Endodermal cell (in vitro differentiated cells): ENCODE measurements at regions not wholly inside any gene's neighbourhood (a gene's known extent, or its start where the extent isn't known, plus 50 kb on each side); places are given as distances from the start of the nearest gene placed in this dataset.

Experiments
- DNase-seq: peaks from one replicate; pipeline ENCODE4 v3.0.0-alpha.2; 2017
- H3K27ac ChIP-seq: 2 replicates; pipeline ENCODE4 v1.5.1; 2013; ENCODE audit warnings: mild to moderate bottlenecking, low read depth, low read length, moderate library complexity
- H3K27me3 ChIP-seq: 2 replicates; pipeline ENCODE4 v1.6.1; 2013; ENCODE audit warnings: mild to moderate bottlenecking, low read length, moderate library complexity; ENCODE audit not compliant: insufficient read depth, control insufficient read depth, poor library complexity, severe bottlenecking
- H3K36me3 ChIP-seq: 2 replicates; pipeline ENCODE4 v1.7.0; 2013; ENCODE audit warnings: mild to moderate bottlenecking, low read length, moderate library complexity; ENCODE audit not compliant: control insufficient read depth, insufficient read depth
- H3K4me1 ChIP-seq: one replicate; pipeline ENCODE4 v1.7.0; 2013; ENCODE audit warnings: low read length; ENCODE audit not compliant: control insufficient read depth, insufficient read depth
- H3K4me3 ChIP-seq: 2 replicates; pipeline ENCODE4 v1.5.1; 2013; ENCODE audit warnings: mild to moderate bottlenecking, low read length, moderate library complexity
- H3K9ac ChIP-seq: 2 replicates; pipeline ENCODE4 v1.6.1; 2013; ENCODE audit warnings: mild to moderate bottlenecking, low read length, moderate library complexity; ENCODE audit not compliant: poor library complexity, severe bottlenecking; ENCODE audit errors: extremely low read depth
- H3K9me3 ChIP-seq: 2 replicates; pipeline ENCODE4 v1.6.1; 2013; ENCODE audit warnings: mild to moderate bottlenecking, low read length, moderate library complexity; ENCODE audit not compliant: control insufficient read depth
- H3K27ac Mint-ChIP-seq: 2 replicates; pipeline ENCODE4 v1.8.0; 2020; ENCODE audit warnings: mixed read lengths
- H3K27me3 Mint-ChIP-seq: 2 replicates; pipeline ENCODE4 v1.8.0; 2021; ENCODE audit warnings: mild to moderate bottlenecking, mixed read lengths; ENCODE audit not compliant: insufficient read depth
- H3K36me3 Mint-ChIP-seq: 2 replicates; pipeline ENCODE4 v1.8.0; 2020; ENCODE audit warnings: low read depth, mixed read lengths
- H3K4me1 Mint-ChIP-seq: 2 replicates; pipeline ENCODE4 v1.8.0; 2020; ENCODE audit warnings: mixed read lengths
- H3K4me3 Mint-ChIP-seq: 2 replicates; pipeline ENCODE4 v1.8.0; 2020; ENCODE audit warnings: mild to moderate bottlenecking, moderate library complexity, mixed read lengths
- H3K9me3 Mint-ChIP-seq: 2 replicates; pipeline ENCODE4 v1.8.0; 2020; ENCODE audit warnings: mild to moderate bottlenecking, mixed read lengths
- CTCF ChIP-seq: fragments of 200-600 bp; sonication (generic); conservative IDR thresholded peaks from 2 replicates; pipeline ENCODE4 v1.5.0; 2021; ENCODE audit warnings: antibody characterized with exemption, mild to moderate bottlenecking
- WGBS, 2 experiments: methylation state at CpG; one replicate each; pipeline versions ENCODE4 v1.1.5 to v1.1.7; 2013; ENCODE audit warnings: missing lambda C conversion rate in 2 of 2, mixed read lengths in 1 of 2; ENCODE audit not compliant: insufficient coverage in 1 of 2, insufficient read length in 1 of 2; 5-methylcytosine and 5-hydroxymethylcytosine counted together

GRCh38 chr4:33864290-33864859, 2379.9 kb downstream of the ARAP2 start:
- Histone ChIP-seq H3K27ac (no peak overlapping the region), H3K9ac (no peak overlapping the region), H3K9me3 (no peaks in the 10 kb centered on the region), H3K27me3 (no peaks in the 10 kb centered on the region), H3K4me1 (no peaks in the 10 kb centered on the region), H3K36me3 (no peaks in the 10 kb centered on the region), H3K4me3 (no peak overlapping the region)
- TF ChIP-seq CTCF = no peak
- no peaks in the 10 kb centered on the region for H3K27me3 Mint-ChIP-seq
- H3K27ac Mint-ChIP-seq = no peak overlapping the region
- no peak for DNase-seq
- H3K9me3 Mint-ChIP-seq = peaks cover 13% of the 10 kb centered on the region
- no peaks in the 10 kb centered on the region for H3K4me1 Mint-ChIP-seq
- 90 to 96% methylated on average over 4 to 6 of the region's 6 CpGs for WGBS, 2 experiments
- H3K4me3 Mint-ChIP-seq = no peak overlapping the region
- no peaks in the 10 kb centered on the region for H3K36me3 Mint-ChIP-seq

GRCh38 chr4:33873791-33874190, 2370.5 kb downstream of the ARAP2 start:
- H3K27me3 ChIP-seq = no peaks in the 10 kb centered on the region
- Mint-ChIP-seq H3K9me3 (peaks cover 13% of the 10 kb centered on the region), H3K36me3 (peaks cover 1% of the 10 kb centered on the region)

GRCh38 chr4:33878710-33879109, 2365.6 kb downstream of the ARAP2 start:
- H3K27ac ChIP-seq = no peak overlapping the region
- Mint-ChIP-seq H3K9me3 (peaks cover 3% of the 10 kb centered on the region), H3K27ac (no peak overlapping the region), H3K36me3 (no peaks in the 10 kb centered on the region), H3K27me3 (no peaks in the 10 kb centered on the region), H3K4me1 (peaks cover 6% of the 10 kb centered on the region), H3K4me3 (no peak overlapping the region)
- no peak for DNase-seq
- peaks cover 6% of the 10 kb centered on the region for H3K4me1 ChIP-seq
- no peaks in the 10 kb centered on the region for H3K36me3 ChIP-seq
- peaks cover 10% of the 10 kb centered on the region for H3K9me3 ChIP-seq
- no peaks in the 10 kb centered on the region for H3K27me3 ChIP-seq
- no peak overlapping the region for H3K9ac ChIP-seq
- no peak overlapping the region for H3K4me3 ChIP-seq
- no peak for TF ChIP-seq CTCF

More at GRCh38 chr4:33873791-33874190, 2370.5 kb downstream of the ARAP2 start:
- Histone ChIP-seq H3K9ac (no peak overlapping the region), H3K36me3 (no peaks in the 10 kb centered on the region), H3K4me3 (peak overlapping the region; percentile 6), H3K27ac (no peak overlapping the region), H3K9me3 (peaks cover 21% of the 10 kb centered on the region), H3K4me1 (peaks cover 6% of the 10 kb centered on the region)
- Mint-ChIP-seq H3K27me3 (no peaks in the 10 kb centered on the region), H3K4me3 (no peak overlapping the region), H3K4me1 (peaks cover 11% of the 10 kb centered on the region), H3K27ac (no peak overlapping the region)
- 60% methylated on average over 1 of the region's 1 CpG; no CpG with 5 or more reads in 1 of the 2 experiments for WGBS, 2 experiments
- TF ChIP-seq CTCF = no peak
- DNase-seq = no peak
